HepG2 (cell line): ENCODE measurements at regions not wholly inside any gene's neighbourhood (a gene's known extent, or its start where the extent isn't known, plus 50 kb on each side); places are given as distances from the start of the nearest gene placed in this dataset.
A peak's percentile ranks its signal among the peaks of the same experiment; 100 is the strongest.

ENCODE experiments used
- CC2D1A ChIP-seq: sonication (generic); formaldehyde crosslinking; IDR thresholded peaks from 2 replicates; pipeline ENCODE4 v1.8.1; 2023; ENCODE audit warnings: mild to moderate bottlenecking, missing genetic modification reagents
- EEA1 ChIP-seq: sonication (generic); formaldehyde crosslinking; IDR thresholded peaks from 2 replicates; pipeline ENCODE4 v1.5.1; 2020; ENCODE audit warnings: mild to moderate bottlenecking, missing genetic modification reagents, borderline replicate concordance
- ERF ChIP-seq: IDR thresholded peaks from 2 replicates; pipeline ENCODE4 v1.6.1; 2018; ENCODE audit warnings: missing biosample characterization, missing genetic modification reagents
- FOXC1 ChIP-seq: sonication (generic); formaldehyde crosslinking; IDR thresholded peaks from 2 replicates; pipeline ENCODE4 v1.8.0; 2022; ENCODE audit warnings: mild to moderate bottlenecking, missing genetic modification reagents, borderline replicate concordance
- GABPB1 ChIP-seq: IDR thresholded peaks from 2 replicates; pipeline ENCODE4 v1.6.1; 2016; ENCODE audit warnings: mild to moderate bottlenecking, missing genetic modification reagents, moderate library complexity, missing compliant biosample characterization
- GATAD2A ChIP-seq: IDR thresholded peaks from 2 replicates; pipeline ENCODE4 v1.6.1; 2016
- MED13 ChIP-seq: sonication (generic); formaldehyde crosslinking; IDR thresholded peaks from 2 replicates; pipeline ENCODE4 v1.5.0; 2020; ENCODE audit warnings: missing genetic modification reagents
- MIER3 ChIP-seq: IDR thresholded peaks from 2 replicates; pipeline ENCODE4 v1.6.1; 2016; ENCODE audit warnings: missing compliant biosample characterization, borderline replicate concordance
- MTF2 ChIP-seq: sonication (generic); formaldehyde crosslinking; IDR thresholded peaks from 2 replicates; pipeline ENCODE4 v1.5.0; 2020; ENCODE audit warnings: missing genetic modification reagents, borderline replicate concordance
- NFIB ChIP-seq: sonication (generic); formaldehyde crosslinking; IDR thresholded peaks from 2 replicates; pipeline ENCODE4 v1.9.0; 2021; ENCODE audit warnings: missing genetic modification reagents, mild to moderate bottlenecking, borderline replicate concordance
- PHF5A ChIP-seq: IDR thresholded peaks from one replicate; pipeline ENCODE4 v1.6.1; 2018; ENCODE audit warnings: low read depth, missing genetic modification reagents; ENCODE audit not compliant: unreplicated experiment
- RXRA ChIP-seq: sonication (generic); formaldehyde crosslinking; IDR thresholded peaks from 2 replicates; pipeline ENCODE4 v1.5.1; 2020; ENCODE audit warnings: missing genetic modification reagents
- TCF12 ChIP-seq, 2 experiments: fragments of 450-650 bp in 1 of 2; sonication (generic) in 1 of 2; formaldehyde crosslinking in 1 of 2; IDR thresholded peaks; 2 replicates each; pipeline versions ENCODE4 v1.6.1 to v1.8.0; 2017 to 2022; ENCODE audit warnings: antibody characterized with exemption in 1 of 2, mild to moderate bottlenecking in 1 of 2, missing genetic modification reagents in 1 of 2, moderate library complexity in 1 of 2
- THYN1 ChIP-seq: sonication (generic); formaldehyde crosslinking; IDR thresholded peaks from 2 replicates; pipeline ENCODE4 v1.8.1; 2023; ENCODE audit warnings: low read depth, mild to moderate bottlenecking, moderate library complexity, missing genetic modification reagents, borderline replicate concordance
- ZNF230 ChIP-seq: sonication (generic); formaldehyde crosslinking; IDR thresholded peaks from 2 replicates; pipeline ENCODE4 v1.4.0; 2020; ENCODE audit warnings: mild to moderate bottlenecking, missing genetic modification reagents
- ZNF550 ChIP-seq: sonication (generic); formaldehyde crosslinking; IDR thresholded peaks from 2 replicates; pipeline ENCODE4 v1.4.0; 2020; ENCODE audit warnings: mild to moderate bottlenecking, missing genetic modification reagents, borderline replicate concordance
- ZNF607 ChIP-seq: sonication (generic); formaldehyde crosslinking; IDR thresholded peaks from 2 replicates; pipeline ENCODE4 v1.5.1; 2020; ENCODE audit warnings: missing genetic modification reagents, mild to moderate bottlenecking, borderline replicate concordance
- TF ChIP-seq, protein P1 (sequence below): sonication (generic); formaldehyde crosslinking; IDR thresholded peaks from 2 replicates; pipeline ENCODE4 v1.4.0; 2020; ENCODE audit warnings: missing genetic modification reagents
- TF ChIP-seq, protein P2 (sequence below): sonication (generic); formaldehyde crosslinking; IDR thresholded peaks from 2 replicates; pipeline ENCODE4 v1.8.1; 2023; ENCODE audit warnings: missing genetic modification reagents, inconsistent platforms, borderline replicate concordance
- TF ChIP-seq, protein P3 (sequence below): sonication (generic); formaldehyde crosslinking; IDR thresholded peaks from 2 replicates; pipeline ENCODE4 v1.5.0; 2020; ENCODE audit warnings: mild to moderate bottlenecking, missing genetic modification reagents, borderline replicate concordance
- TF ChIP-seq, protein P4 (sequence below): sonication (generic); formaldehyde crosslinking; IDR thresholded peaks from 2 replicates; pipeline ENCODE4 v1.8.0; 2022; ENCODE audit warnings: mild to moderate bottlenecking, missing genetic modification reagents, moderate library complexity

DNA sequence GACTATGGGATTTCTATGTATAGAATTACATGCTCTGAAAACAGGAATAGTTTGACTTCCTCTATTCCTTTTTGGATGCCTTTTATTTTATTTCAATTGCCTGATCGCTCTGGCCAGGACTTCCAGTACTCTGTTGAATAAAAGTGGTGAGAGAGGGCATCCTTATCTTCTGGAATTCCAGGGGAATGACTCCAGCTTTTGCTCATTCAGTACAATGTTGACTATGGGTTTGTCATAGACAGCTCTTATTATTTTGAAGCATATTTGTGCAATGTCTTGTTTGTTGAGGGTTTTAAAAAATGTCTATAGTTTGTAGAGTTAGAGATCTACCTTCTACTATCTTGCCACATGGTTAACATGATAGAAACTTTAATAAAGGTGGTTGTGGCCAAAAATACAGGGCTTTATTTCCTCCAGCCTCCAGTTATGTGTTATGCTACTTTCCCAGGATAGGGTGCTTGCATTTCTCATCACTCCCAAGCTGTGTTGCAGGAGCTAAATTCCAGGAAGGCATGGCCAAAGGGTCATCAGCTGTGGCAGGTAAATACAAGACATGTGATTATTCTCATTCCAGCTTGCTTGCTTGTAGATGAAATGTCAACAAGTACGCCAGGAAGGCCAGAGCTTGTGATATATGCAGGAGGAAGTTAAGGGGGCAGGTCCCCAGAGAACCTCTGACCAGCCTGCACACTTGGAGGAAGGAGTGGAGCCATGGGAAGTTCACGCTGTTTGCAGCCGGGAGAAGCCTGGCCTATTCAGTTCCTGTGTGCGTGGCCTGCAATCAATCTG, 142.4 kb upstream of the CPXCR1 start (continued):
- TF ChIP-seq, protein P1, sequence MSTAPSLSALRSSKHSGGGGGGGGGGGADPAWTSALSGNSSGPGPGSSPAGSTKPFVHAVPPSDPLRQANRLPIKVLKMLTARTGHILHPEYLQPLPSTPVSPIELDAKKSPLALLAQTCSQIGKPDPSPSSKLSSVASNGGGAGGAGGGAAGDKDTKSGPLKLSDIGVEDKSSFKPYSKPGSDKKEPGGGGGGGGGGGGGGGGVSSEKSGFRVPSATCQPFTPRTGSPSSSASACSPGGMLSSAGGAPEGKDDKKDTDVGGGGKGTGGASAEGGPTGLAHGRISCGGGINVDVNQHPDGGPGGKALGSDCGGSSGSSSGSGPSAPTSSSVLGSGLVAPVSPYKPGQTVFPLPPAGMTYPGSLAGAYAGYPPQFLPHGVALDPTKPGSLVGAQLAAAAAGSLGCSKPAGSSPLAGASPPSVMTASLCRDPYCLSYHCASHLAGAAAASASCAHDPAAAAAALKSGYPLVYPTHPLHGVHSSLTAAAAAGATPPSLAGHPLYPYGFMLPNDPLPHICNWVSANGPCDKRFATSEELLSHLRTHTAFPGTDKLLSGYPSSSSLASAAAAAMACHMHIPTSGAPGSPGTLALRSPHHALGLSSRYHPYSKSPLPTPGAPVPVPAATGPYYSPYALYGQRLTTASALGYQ: peak; percentile 86
- TF ChIP-seq RXRA (CRISPR knock-in tag) (peak; percentile 87; the same call in 1 of the 2 replicates), MIER3 (CRISPR knock-in tag) (peak; percentile 75; the same call in 1 of the 2 replicates), GATAD2A (CRISPR knock-in tag) (peak; percentile 89), THYN1 (CRISPR knock-in tag) (no peak), ERF (peak; percentile 76; the same call in 1 of the 2 replicates), ZNF550 (CRISPR knock-in tag) (no peak), FOXC1 (peak; percentile 66; the same call in 1 of the 2 replicates), PHF5A (CRISPR knock-in tag) (peak; percentile 25), NFIB (CRISPR knock-in tag) (no peak), EEA1 (CRISPR knock-in tag) (no peak), CC2D1A (no peak), ZNF607 (CRISPR knock-in tag) (no peak), ZNF230 (CRISPR knock-in tag) (0 out of 2 replicates have a peak, but pooled peaks have one; percentile 26), TCF12 (IDR thresholded peaks at IDR 0.05) (no peak), TCF12 (CRISPR knock-in tag; IDR thresholded peaks at IDR 0.05) (peak; percentile 43; the same call in 1 of the 2 replicates), MED13 (0 out of 2 replicates have a peak, but pooled peaks have one; percentile 40), MTF2 (CRISPR knock-in tag) (no peak), GABPB1 (CRISPR knock-in tag) (peak; percentile 54)
- TF ChIP-seq, protein P2, sequence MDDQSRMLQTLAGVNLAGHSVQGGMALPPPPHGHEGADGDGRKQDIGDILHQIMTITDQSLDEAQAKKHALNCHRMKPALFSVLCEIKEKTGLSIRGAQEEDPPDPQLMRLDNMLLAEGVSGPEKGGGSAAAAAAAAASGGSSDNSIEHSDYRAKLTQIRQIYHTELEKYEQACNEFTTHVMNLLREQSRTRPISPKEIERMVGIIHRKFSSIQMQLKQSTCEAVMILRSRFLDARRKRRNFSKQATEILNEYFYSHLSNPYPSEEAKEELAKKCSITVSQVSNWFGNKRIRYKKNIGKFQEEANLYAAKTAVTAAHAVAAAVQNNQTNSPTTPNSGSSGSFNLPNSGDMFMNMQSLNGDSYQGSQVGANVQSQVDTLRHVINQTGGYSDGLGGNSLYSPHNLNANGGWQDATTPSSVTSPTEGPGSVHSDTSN (CRISPR knock-in tag): no peak
- TF ChIP-seq, protein P3, sequence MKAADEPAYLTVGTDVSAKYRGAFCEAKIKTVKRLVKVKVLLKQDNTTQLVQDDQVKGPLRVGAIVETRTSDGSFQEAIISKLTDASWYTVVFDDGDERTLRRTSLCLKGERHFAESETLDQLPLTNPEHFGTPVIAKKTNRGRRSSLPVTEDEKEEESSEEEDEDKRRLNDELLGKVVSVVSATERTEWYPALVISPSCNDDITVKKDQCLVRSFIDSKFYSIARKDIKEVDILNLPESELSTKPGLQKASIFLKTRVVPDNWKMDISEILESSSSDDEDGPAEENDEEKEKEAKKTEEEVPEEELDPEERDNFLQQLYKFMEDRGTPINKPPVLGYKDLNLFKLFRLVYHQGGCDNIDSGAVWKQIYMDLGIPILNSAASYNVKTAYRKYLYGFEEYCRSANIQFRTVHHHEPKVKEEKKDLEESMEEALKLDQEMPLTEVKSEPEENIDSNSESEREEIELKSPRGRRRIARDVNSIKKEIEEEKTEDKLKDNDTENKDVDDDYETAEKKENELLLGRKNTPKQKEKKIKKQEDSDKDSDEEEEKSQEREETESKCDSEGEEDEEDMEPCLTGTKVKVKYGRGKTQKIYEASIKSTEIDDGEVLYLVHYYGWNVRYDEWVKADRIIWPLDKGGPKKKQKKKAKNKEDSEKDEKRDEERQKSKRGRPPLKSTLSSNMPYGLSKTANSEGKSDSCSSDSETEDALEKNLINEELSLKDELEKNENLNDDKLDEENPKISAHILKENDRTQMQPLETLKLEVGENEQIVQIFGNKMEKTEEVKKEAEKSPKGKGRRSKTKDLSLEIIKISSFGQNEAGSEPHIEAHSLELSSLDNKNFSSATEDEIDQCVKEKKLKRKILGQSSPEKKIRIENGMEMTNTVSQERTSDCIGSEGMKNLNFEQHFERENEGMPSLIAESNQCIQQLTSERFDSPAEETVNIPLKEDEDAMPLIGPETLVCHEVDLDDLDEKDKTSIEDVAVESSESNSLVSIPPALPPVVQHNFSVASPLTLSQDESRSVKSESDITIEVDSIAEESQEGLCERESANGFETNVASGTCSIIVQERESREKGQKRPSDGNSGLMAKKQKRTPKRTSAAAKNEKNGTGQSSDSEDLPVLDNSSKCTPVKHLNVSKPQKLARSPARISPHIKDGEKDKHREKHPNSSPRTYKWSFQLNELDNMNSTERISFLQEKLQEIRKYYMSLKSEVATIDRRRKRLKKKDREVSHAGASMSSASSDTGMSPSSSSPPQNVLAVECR (CRISPR knock-in tag): peak; percentile 62; the same call in 1 of the 2 replicates
- TF ChIP-seq, protein P4, sequence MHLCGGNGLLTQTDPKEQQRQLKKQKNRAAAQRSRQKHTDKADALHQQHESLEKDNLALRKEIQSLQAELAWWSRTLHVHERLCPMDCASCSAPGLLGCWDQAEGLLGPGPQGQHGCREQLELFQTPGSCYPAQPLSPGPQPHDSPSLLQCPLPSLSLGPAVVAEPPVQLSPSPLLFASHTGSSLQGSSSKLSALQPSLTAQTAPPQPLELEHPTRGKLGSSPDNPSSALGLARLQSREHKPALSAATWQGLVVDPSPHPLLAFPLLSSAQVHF (CRISPR knock-in tag): no peak
